T-cell (primary cell): ENCODE measurements at regions not wholly inside any gene's neighbourhood (a gene's known extent, or its start where the extent isn't known, plus 50 kb on each side); places are given as distances from the start of the nearest gene placed in this dataset.
"Not testable (repeated sequence)": the region's sequence is repeated elsewhere in the genome, so short reads cannot be mapped to it uniquely, and the experiment has no call there.

ENCODE experiments used
- ATAC-seq, 4 experiments: fragments of 200-7000 bp in 3 of 4; fragments of 150-1000 bp in 1 of 4; cut with Tn5 transposase; replicated peaks in 1 of 4; 1 replicate in 3 of 4; 2 replicates in 1 of 4; pipeline ENCODE4 v1.10.0; 2021; ENCODE audit warnings: moderate library complexity in 3 of 4, mild to moderate bottlenecking in 2 of 4, moderate number of reproducible peaks in 1 of 4
- CTCF ChIA-PET, 2 donors: fragments of 300-600 bp; sonication (Branson Sonifier 250); formaldehyde crosslinking; loops; one replicate each; lab custom pipeline; 2022; ENCODE audit warnings: antibody characterized with exemption in 2 of 2; lab: Charles Lee
- POLR2A ChIA-PET, 2 donors: fragments of 300-600 bp; sonication (Branson Sonifier 250); formaldehyde crosslinking; loops; one replicate each; lab custom pipeline; 2022; ENCODE audit warnings: antibody characterized with exemption in 2 of 2; lab: Charles Lee
- DNase-seq, 35 experiments: peaks; one replicate each; pipeline versions ENCODE4 v3.0.0 to v3.0.0-alpha.2; 2013 to 2023
- H3K27ac ChIP-seq: one replicate; pipeline ENCODE4 v1.5.1; 2013; ENCODE audit warnings: low read length
- H3K27me3 ChIP-seq, 2 experiments: replicated peaks in 1 of 2; 1 replicate in 1 of 2; 2 replicates in 1 of 2; pipeline versions ENCODE4 v1.6.1 to v1.7.0; 2013; ENCODE audit warnings: low read length in 1 of 2, mixed read lengths in 1 of 2; ENCODE audit not compliant: control insufficient read depth in 2 of 2, insufficient read depth in 2 of 2; ENCODE audit errors: extremely low read depth in 1 of 2
- H3K36me3 ChIP-seq, 2 donors: 1 replicate in 1 of 2; 2 replicates in 1 of 2; pipeline versions ENCODE4 v1.6.1 to v1.7.0; 2013; ENCODE audit warnings: low read length in 1 of 2; ENCODE audit not compliant: control insufficient read depth in 2 of 2, insufficient read depth in 1 of 2; ENCODE audit errors: extremely low read depth in 1 of 2
- H3K4me1 ChIP-seq, 2 experiments: 1 replicate in 1 of 2; 2 replicates in 1 of 2; pipeline versions ENCODE4 v1.6.1 to v1.7.0; 2013; ENCODE audit warnings: low read length in 2 of 2, mixed read lengths in 1 of 2; ENCODE audit not compliant: insufficient read depth in 2 of 2, control insufficient read depth in 1 of 2; ENCODE audit errors: extremely low read depth in 1 of 2
- H3K4me3 ChIP-seq, 2 donors: 1 replicate in 1 of 2; 2 replicates in 1 of 2; pipeline versions ENCODE4 v1.5.1 to v1.7.0; 2013; ENCODE audit warnings: mild to moderate bottlenecking in 2 of 2, low read length in 1 of 2, moderate library complexity in 1 of 2; ENCODE audit not compliant: control insufficient read depth in 1 of 2; ENCODE audit errors: extremely low read depth in 1 of 2
- H3K9me3 ChIP-seq: 2 replicates; pipeline ENCODE4 v1.7.0; 2013
- H3K27ac Mint-ChIP-seq, 2 donors: one replicate each; pipeline ENCODE4 v1.8.0; 2020 to 2021; ENCODE audit warnings: mild to moderate bottlenecking in 2 of 2, mixed read lengths in 2 of 2
- H3K27me3 Mint-ChIP-seq, 2 donors: one replicate each; pipeline ENCODE4 v1.8.0; 2021 to 2022; ENCODE audit warnings: mixed read lengths in 2 of 2
- H3K36me3 Mint-ChIP-seq: one replicate; pipeline ENCODE4 v1.8.0; 2021; ENCODE audit warnings: mixed read lengths
- H3K4me1 Mint-ChIP-seq, 3 donors: one replicate each; pipeline ENCODE4 v1.8.0; 2020 to 2022; ENCODE audit warnings: mixed read lengths in 3 of 3, mild to moderate bottlenecking in 1 of 3
- H3K4me3 Mint-ChIP-seq, 3 donors: one replicate each; pipeline ENCODE4 v1.8.0; 2020 to 2022; ENCODE audit warnings: mild to moderate bottlenecking in 3 of 3, mixed read lengths in 3 of 3, moderate library complexity in 3 of 3
- H3K9me3 Mint-ChIP-seq, 3 donors: one replicate each; pipeline ENCODE4 v1.8.0; 2020 to 2022; ENCODE audit warnings: mixed read lengths in 3 of 3
- whole genome bisulfite sequencing: methylation state at CpG from one replicate; pipeline ENCODE4 v1.1.5; 2013; ENCODE audit warnings: missing lambda C conversion rate; ENCODE audit not compliant: insufficient coverage; 5-methylcytosine and 5-hydroxymethylcytosine counted together

DNA sequence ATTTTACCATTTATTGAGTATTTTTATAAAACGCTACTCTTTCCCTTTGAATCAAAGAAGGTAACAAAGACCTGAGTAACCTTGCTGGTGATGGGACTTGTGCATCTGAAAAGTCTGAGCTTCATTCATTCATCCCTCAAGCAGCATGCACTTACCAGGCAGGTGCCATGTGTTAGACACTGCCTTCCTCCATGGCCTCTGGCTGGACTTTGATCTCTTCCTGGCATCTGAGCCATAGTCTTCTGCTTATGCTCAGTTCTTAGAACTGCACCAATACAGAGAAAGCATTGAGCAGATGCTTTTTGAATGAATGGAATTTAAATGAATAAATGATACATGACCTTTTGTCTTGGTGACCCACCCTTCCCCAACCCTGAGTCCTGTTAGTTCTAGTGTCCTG lies 251.4 kb upstream of the COPS8 start:
- Histone ChIP-seq H3K4me3 (no peak overlapping the region), H3K9me3 (no peaks in the 10 kb centered on the region), H3K36me3 (no peaks in the 10 kb centered on the region), H3K27ac (no peak overlapping the region), H3K4me1 (no peaks in the 10 kb centered on the region), H3K27me3 (peaks cover 0 to 10% of the 10 kb centered on the region in 2 experiments)
- Mint-ChIP-seq H3K9me3 (peaks cover 0 to 7% (median 0%) of the 10 kb centered on the region in 3 donors), H3K4me3 (no peak overlapping the region), H3K27me3 (peaks cover 4 to 26% of the 10 kb centered on the region in 2 donors), H3K4me1 (no peaks in the 10 kb centered on the region), H3K36me3 (no peaks in the 10 kb centered on the region), H3K27ac (no peak overlapping the region)
- DNase-seq (no peak), ATAC-seq (no peak)
- ChIA-PET POLR2A (no interaction called here), CTCF (no interaction called here)
- WGBS, result no CpG with 5 or more reads among the region's 1 CpG

DNA sequence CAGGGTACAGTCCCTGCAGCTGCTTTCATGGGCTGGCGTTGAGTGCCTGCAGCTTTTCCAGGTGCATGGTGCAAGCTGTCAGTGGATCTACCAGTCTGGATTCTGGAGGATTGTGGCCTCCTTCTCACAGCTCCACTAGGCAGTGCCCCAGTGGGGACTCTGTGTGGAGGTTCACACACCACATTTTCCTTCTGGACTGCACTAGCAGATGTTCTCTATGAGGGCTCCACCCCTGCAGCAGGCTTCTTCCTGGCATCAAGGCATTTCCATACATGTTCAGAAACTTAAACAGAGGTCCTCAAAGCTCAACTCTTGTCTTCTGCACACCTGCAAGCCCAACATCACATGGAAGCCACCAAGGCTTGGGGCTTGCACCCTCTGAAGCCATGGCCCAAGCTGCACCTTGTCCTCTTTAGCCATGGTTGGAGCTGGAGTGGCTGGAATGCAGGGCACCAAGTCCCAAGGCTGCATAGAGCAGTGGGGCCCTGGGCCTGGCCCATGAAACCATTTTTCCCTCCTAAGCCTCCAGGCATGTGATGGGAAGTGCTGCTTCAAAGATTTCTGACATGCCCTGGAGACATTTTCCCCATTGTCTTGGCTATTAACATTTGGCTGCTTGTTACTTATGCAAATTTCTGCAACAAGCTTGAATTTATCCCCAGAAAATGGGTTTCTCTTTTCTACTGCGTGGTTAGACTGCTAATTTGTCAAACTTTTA lies 250.2 kb upstream of the COPS8 start:
- ATAC-seq (no peak), DNase-seq (no peak)
- Histone ChIP-seq H3K4me3 (no peak overlapping the region), H3K36me3 (no peaks in the 10 kb centered on the region), H3K27ac (no peak overlapping the region), H3K4me1 (no peaks in the 10 kb centered on the region), H3K9me3 (no peaks in the 10 kb centered on the region), H3K27me3 (peaks cover 0 to 10% of the 10 kb centered on the region in 2 experiments)
- H3K4me1 Mint-ChIP-seq, result no peaks in the 10 kb centered on the region
- H3K27ac Mint-ChIP-seq, result no peak overlapping the region
- POLR2A ChIA-PET, result no interaction called here
- peaks cover 0 to 7% (median 0%) of the 10 kb centered on the region in 3 donors for H3K9me3 Mint-ChIP-seq
- no peak overlapping the region for H3K4me3 Mint-ChIP-seq
- 60% methylated on average over 1 of the region's 2 CpGs for WGBS
- H3K36me3 Mint-ChIP-seq, result no peaks in the 10 kb centered on the region
- CTCF ChIA-PET, result no interaction called here
- H3K27me3 Mint-ChIP-seq, result peaks cover 4 to 24% of the 10 kb centered on the region in 2 donors

DNA sequence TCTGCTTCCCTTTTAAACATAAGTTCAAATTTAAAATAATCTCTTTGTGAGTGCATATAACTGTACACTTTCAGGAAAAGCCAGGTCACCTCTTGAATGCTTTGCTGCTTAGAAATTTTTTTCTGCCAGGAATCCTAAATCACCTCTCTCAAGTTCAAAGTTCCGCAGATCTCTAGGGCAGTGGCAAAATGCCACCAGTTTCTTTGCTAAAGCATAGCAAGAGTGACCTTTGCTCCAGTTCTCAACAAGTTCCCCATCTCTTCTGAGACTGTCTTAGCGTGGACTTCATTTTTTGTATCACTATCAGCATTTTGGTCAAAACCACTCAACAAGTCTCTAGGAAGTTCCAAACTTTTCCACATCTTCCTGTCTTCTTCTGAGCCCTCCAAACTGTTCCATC lies 249.7 kb upstream of the COPS8 start:
- POLR2A ChIA-PET, H3K4me1 ChIP-seq, H3K9me3 ChIP-seq, H3K9me3 Mint-ChIP-seq, H3K27ac Mint-ChIP-seq, H3K4me3 Mint-ChIP-seq, H3K36me3 ChIP-seq, H3K4me1 Mint-ChIP-seq, DNase-seq, H3K36me3 Mint-ChIP-seq, H3K27me3 ChIP-seq, ATAC-seq, H3K27ac ChIP-seq, H3K4me3 ChIP-seq, CTCF ChIA-PET: not testable (repeated sequence)
- peaks cover 4 to 20% of the 10 kb centered on the region in 2 donors for H3K27me3 Mint-ChIP-seq
- 61% methylated on average over 2 of the region's 2 CpGs for WGBS

DNA sequence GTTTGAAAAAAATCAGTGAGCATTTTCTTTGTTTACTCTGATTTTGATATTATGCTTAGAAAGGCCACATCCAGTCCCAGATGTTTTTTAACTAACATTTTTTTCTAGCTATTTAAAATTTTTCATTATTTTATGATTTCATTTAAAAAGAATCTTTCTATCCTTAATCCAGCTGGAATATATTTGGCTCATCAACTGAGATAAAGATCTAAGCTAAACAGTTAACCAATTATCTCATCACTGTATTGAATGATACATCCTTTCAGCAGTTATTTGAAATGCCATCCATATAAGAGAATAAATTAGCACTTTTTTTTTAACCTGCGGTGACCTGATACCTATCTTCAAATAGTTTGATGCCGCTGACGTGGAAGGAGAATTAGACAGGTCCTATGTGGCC lies 245.5 kb upstream of the COPS8 start:
- no peak for ATAC-seq
- no peak overlapping the region for H3K4me3 Mint-ChIP-seq
- POLR2A ChIA-PET, result no interaction called here
- Histone ChIP-seq H3K27me3 (peaks cover 0 to 12% of the 10 kb centered on the region in 2 experiments), H3K4me3 (no peak overlapping the region), H3K4me1 (no peaks in the 10 kb centered on the region), H3K27ac (no peak overlapping the region), H3K36me3 (no peaks in the 10 kb centered on the region), H3K9me3 (no peaks in the 10 kb centered on the region)
- WGBS, result 40% methylated on average over 1 of the region's 3 CpGs
- H3K27ac Mint-ChIP-seq, result no peak overlapping the region
- no peak for DNase-seq
- H3K36me3 Mint-ChIP-seq, result no peaks in the 10 kb centered on the region
- H3K9me3 Mint-ChIP-seq, result peaks cover 0 to under 1% (median 0%) of the 10 kb centered on the region in 3 donors
- CTCF ChIA-PET, result no interaction called here
- peaks cover 0 to 16% of the 10 kb centered on the region in 2 donors for H3K27me3 Mint-ChIP-seq
- H3K4me1 Mint-ChIP-seq, result no peaks in the 10 kb centered on the region

DNA sequence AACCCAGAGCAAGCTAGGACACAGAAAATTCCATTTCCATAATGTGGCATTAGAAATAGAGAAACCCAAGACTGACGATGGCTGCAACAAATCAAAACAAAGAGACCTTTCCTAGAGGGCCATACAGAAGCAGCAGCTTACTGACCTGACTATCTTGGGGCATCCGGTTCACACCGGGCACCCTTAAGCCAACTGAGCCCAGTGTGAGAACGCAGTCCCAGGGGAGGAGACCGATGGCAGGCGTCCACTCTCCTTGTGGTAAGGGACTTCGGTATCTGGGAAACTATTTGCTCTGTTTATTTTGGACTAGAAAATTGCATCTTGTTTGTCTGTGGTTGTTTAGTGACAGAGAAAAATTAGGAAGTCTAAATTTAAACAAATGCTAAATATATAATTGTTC lies 244.8 kb upstream of the COPS8 start:
- ATAC-seq (no peak), DNase-seq (no peak)
- Mint-ChIP-seq H3K4me1 (no peaks in the 10 kb centered on the region), H3K27ac (no peak overlapping the region), H3K27me3 (peaks cover 0 to 18% of the 10 kb centered on the region in 2 donors), H3K9me3 (no peaks in the 10 kb centered on the region), H3K4me3 (no peak overlapping the region), H3K36me3 (no peaks in the 10 kb centered on the region)
- POLR2A ChIA-PET, result no interaction called here
- Histone ChIP-seq H3K27ac (no peak overlapping the region), H3K27me3 (peaks cover 0 to 14% of the 10 kb centered on the region in 2 experiments), H3K9me3 (no peaks in the 10 kb centered on the region), H3K36me3 (no peaks in the 10 kb centered on the region), H3K4me1 (no peaks in the 10 kb centered on the region), H3K4me3 (no peak overlapping the region)
- 95% methylated on average over 2 of the region's 7 CpGs for WGBS
- CTCF ChIA-PET, result no interaction called here

DNA sequence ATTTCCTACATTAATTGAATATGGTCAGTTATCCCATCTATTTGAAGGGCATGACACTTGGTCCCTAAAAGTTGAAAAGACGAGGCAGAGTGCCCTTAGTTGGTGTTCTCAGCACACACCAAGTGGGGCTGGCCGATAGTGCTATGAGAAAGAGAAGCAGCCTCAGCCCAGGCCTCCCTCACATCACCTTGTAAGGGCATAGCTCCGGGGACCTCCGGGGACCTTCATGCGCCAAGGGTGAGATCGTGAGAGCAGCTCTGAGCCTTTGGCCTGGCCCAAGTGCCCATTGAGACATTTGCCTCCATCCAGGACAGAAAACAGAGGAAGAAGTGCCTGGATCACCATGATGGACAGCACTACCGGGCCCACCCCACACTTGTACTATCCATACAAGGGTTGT lies 244.3 kb upstream of the COPS8 start:
- H3K4me3 Mint-ChIP-seq, result no peak overlapping the region
- H3K27me3 ChIP-seq, result peaks cover 0 to 14% of the 10 kb centered on the region in 2 experiments
- H3K4me3 ChIP-seq, result no peak overlapping the region
- ATAC-seq, result no peak
- H3K36me3 Mint-ChIP-seq, result no peaks in the 10 kb centered on the region
- H3K27ac ChIP-seq, result no peak overlapping the region
- no peaks in the 10 kb centered on the region for H3K4me1 Mint-ChIP-seq
- H3K36me3 ChIP-seq, result no peaks in the 10 kb centered on the region
- no peaks in the 10 kb centered on the region for H3K9me3 Mint-ChIP-seq
- DNase-seq, result no peak
- peaks cover 0 to 19% of the 10 kb centered on the region in 2 donors for H3K27me3 Mint-ChIP-seq
- H3K27ac Mint-ChIP-seq, result no peak overlapping the region
- 43% methylated on average over 2 of the region's 7 CpGs for WGBS
- no peaks in the 10 kb centered on the region for H3K4me1 ChIP-seq
- CTCF ChIA-PET, result no interaction called here
- POLR2A ChIA-PET, result no interaction called here
- H3K9me3 ChIP-seq, result no peaks in the 10 kb centered on the region
